Tibial artery (tissue), 4 donors: ENCODE measurements at regions not wholly inside any gene's neighbourhood (a gene's known extent, or its start where the extent isn't known, plus 50 kb on each side); places are given as distances from the start of the nearest gene placed in this dataset.

Experiments used
- DNase-seq, 2 donors: peaks; one replicate each; pipeline ENCODE4 v3.0.0-alpha.2; 2019
- H3K27ac ChIP-seq, 2 donors: fragments of 200-600 bp; sonication (generic) in 1 of 2; 1 replicate in 1 of 2; 2 replicates in 1 of 2; pipeline ENCODE4 v1.5.1; 2018 to 2019; ENCODE audit warnings: mild to moderate bottlenecking in 1 of 2
- H3K27me3 ChIP-seq, 2 donors: fragments of 200-600 bp; sonication (generic) in 1 of 2; one replicate each; pipeline versions ENCODE4 v1.5.1 to v1.6.0; 2016 to 2019
- H3K36me3 ChIP-seq, 3 donors: fragments of 200-600 bp; sonication (generic) in 2 of 3; one replicate each; pipeline ENCODE4 v1.5.1; 2016 to 2019; ENCODE audit warnings: mild to moderate bottlenecking in 2 of 3
- H3K4me1 ChIP-seq, 4 donors: fragments of 200-600 bp; sonication (generic) in 2 of 4; 1 replicate in 3 of 4; 2 replicates in 1 of 4; pipeline ENCODE4 v1.5.1; 2016 to 2019
- H3K4me3 ChIP-seq, 2 donors: fragments of 200-600 bp; sonication (generic) in 1 of 2; 1 replicate in 1 of 2; 2 replicates in 1 of 2; pipeline ENCODE4 v1.5.1; 2018 to 2019; ENCODE audit warnings: mild to moderate bottlenecking in 2 of 2
- H3K9me3 ChIP-seq, 3 donors: fragments of 200-600 bp; sonication (generic) in 1 of 3; one replicate each; pipeline ENCODE4 v1.5.1; 2016 to 2019
- intact Hi-C: fragments of 100-400 bp; cut with DNase I; formaldehyde crosslinking; loops from one replicate; pipeline ENCODE4 v1.15.0; 2023; ENCODE audit warnings: low total_unique reads
- TF ChIP-seq, protein P1 (sequence below), 2 experiments: fragments of 200-600 bp in 1 of 2; fragments of 450-650 bp in 1 of 2; IDR thresholded peaks; one replicate each; pipeline ENCODE4 v1.5.1; 2017 to 2019; ENCODE audit warnings: antibody characterized with exemption in 2 of 2, mild to moderate bottlenecking in 1 of 2, moderate library complexity in 1 of 2

DNA sequence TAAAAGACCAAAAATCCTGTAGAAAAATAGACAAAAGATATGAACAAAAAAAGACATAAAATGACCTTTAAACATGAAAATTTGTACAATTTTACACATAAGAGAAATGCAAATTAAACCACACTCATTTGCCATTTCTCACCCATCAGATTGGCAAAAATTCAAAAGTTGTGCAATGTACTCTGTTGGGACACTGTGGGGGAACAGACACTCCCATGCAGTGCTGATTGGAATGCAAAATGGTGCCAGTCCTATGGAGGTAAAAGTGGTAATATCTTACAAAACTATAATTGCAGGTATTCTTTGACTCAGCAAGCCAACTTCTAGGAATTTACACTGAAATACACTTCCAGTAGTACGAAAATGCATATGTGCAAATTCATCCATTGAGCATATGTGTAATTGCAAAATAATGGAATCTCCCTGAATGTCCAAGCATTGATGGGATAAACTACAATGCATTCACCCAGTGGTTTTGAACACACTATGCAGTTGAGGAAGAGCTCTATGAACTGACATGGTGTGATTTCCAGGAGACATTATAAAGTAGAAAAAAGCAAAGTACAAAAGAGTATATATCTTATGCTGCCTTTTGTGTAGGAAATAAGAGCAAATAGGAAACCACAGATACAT, 201.8 kb upstream of the ZNF521 start:
- no peaks in the 10 kb centered on the region for H3K27me3 ChIP-seq
- H3K4me3 ChIP-seq, result no peak overlapping the region

DNA sequence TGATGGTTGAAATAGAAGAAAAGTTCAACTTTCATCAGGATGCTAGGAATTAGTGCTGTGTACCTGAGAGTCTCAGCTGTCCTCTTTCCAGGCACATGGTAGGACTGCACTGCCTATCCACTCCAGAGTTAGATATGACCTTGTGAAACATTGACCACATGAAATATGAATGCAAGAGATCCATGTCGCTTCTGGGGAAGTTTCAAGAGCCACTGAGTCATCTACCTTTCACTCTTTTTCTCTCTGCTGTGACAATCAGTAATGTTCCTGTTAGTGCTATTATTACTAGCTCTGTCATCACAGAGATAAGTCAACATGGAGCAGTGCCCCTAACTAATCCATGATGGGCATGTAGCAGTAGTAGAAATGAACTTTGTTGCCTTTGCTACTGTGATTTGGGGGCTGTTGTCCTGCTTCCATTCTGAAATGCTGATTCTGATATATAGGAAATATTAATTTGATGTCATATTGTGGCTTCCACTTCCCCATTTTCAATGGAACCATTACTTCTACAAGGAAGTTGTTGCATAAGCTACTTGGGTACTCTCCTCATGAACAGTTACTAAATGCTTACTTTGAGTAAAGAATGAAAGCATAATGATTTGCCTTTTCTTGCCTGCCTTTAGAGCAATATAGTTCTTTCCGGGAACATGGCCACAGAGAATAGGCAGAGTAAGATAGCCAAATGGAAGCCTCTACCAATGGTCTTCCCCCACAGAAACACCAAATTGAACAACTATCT, 192.8 kb upstream of the ZNF521 start:
- Histone ChIP-seq H3K27ac (no peak overlapping the region), H3K36me3 (no peaks in the 10 kb centered on the region), H3K9me3 (no peaks in the 10 kb centered on the region), H3K4me3 (no peak overlapping the region), H3K27me3 (no peaks in the 10 kb centered on the region), H3K4me1 (no peaks in the 10 kb centered on the region)
- no peak for DNase-seq
- TF ChIP-seq, protein P1, sequence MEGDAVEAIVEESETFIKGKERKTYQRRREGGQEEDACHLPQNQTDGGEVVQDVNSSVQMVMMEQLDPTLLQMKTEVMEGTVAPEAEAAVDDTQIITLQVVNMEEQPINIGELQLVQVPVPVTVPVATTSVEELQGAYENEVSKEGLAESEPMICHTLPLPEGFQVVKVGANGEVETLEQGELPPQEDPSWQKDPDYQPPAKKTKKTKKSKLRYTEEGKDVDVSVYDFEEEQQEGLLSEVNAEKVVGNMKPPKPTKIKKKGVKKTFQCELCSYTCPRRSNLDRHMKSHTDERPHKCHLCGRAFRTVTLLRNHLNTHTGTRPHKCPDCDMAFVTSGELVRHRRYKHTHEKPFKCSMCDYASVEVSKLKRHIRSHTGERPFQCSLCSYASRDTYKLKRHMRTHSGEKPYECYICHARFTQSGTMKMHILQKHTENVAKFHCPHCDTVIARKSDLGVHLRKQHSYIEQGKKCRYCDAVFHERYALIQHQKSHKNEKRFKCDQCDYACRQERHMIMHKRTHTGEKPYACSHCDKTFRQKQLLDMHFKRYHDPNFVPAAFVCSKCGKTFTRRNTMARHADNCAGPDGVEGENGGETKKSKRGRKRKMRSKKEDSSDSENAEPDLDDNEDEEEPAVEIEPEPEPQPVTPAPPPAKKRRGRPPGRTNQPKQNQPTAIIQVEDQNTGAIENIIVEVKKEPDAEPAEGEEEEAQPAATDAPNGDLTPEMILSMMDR (IDR thresholded peaks at IDR 0.05), result no peak
- intact Hi-C loops, result no loop called here

More for the DNA sequence above, 201.8 kb upstream of the ZNF521 start:
- intact Hi-C loops, result no loop called here
- H3K4me1 ChIP-seq, result no peaks in the 10 kb centered on the region
- H3K9me3 ChIP-seq, result no peaks in the 10 kb centered on the region
- H3K27ac ChIP-seq, result no peak overlapping the region
- TF ChIP-seq, protein P1 (IDR thresholded peaks at IDR 0.05), result no peak
- H3K36me3 ChIP-seq, result no peaks in the 10 kb centered on the region
- no peak for DNase-seq

DNA sequence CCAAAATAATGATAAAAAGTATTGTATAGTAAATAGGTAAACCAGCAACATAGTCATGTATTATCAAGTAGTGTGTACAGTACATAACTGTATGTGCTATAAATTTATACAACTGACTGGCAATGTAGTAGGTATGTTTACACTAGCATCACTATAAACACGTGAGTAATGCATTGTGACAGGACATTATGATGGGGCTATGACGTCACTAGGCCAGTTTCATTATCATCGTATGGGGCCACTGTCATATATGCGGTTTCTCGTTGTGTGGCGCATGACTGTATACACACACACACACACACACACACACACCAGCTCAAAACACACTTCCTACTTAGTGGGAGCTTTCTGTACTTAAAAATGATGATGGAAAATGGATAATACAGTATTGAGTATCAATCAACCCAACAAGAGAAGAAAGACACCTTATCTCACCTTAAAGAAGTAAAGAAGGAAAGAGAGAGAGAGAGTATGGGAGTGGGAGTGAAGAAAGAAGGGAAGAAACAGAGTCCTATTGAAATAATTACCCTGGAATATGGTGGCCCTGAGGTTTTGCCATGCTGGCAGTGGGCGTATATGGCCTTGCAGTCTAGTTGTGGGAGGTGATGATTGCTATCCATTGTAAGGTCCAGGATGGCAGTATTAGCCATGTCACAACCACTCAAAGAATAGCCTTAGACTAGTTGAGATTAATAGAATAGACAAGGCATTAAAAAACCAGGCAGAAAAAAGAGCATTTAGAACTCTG, 186.4 kb upstream of the ZNF521 start:
- no peaks in the 10 kb centered on the region for H3K27me3 ChIP-seq
- intact Hi-C loops, result no loop called here
- peaks cover 0 to 2% (median 0%) of the 10 kb centered on the region in 3 donors for H3K9me3 ChIP-seq
- no peak for DNase-seq
- no peaks in the 10 kb centered on the region for H3K36me3 ChIP-seq
- TF ChIP-seq, protein P1 (IDR thresholded peaks at IDR 0.05), result no peak
- H3K4me1 ChIP-seq, result no peaks in the 10 kb centered on the region
- H3K27ac ChIP-seq, result no peak overlapping the region
- H3K4me3 ChIP-seq, result no peak overlapping the region

DNA sequence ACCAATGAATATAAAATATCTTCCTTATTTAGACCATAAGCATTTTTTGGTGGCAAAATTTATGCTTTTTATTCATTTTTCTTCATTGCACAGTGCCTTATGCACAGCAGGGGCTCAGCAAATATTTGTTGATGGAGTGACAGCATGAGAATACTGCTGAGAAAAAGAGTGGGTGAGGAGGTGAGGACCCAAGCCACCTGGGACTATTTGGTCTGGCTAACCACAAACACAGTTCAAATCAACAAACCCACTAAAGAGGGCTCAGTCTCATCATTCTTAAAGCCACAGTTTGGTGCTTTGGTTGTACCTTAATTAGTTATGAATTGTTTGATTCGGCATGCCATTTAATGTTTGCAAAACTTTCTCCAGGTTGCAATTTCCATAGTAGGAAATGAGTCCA, 183.5 kb upstream of the ZNF521 start:
- H3K36me3 ChIP-seq, result no peaks in the 10 kb centered on the region
- H3K27me3 ChIP-seq, result no peaks in the 10 kb centered on the region
- intact Hi-C loops, result no loop called here
- no peak overlapping the region for H3K4me3 ChIP-seq
- H3K27ac ChIP-seq, result no peak overlapping the region
- no peaks in the 10 kb centered on the region for H3K4me1 ChIP-seq
- TF ChIP-seq, protein P1 (IDR thresholded peaks at IDR 0.05), result no peak
- peaks cover 0 to 3% (median 0%) of the 10 kb centered on the region in 3 donors for H3K9me3 ChIP-seq
- no peak for DNase-seq

DNA sequence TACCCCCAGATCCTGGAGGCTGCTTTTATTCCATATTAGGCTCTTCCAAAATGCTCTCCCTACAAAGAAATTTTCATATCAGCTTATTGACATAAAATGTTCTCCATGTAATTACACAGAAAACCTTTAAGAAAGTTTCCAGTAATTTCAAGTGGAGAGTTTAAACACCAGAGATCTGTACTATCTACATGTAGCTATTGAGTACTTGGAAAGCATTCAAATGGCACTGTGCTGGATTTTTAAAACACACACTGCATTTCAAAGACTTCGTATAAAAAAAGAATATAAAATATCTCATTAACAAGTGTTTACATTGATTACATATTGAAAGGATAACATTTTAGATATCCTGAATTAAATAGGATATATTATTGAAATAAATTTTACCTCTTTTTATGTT, 182.4 kb upstream of the ZNF521 start:
- TF ChIP-seq, protein P1 (IDR thresholded peaks at IDR 0.05), result no peak
- H3K4me3 ChIP-seq, result no peak overlapping the region
- H3K36me3 ChIP-seq, result no peaks in the 10 kb centered on the region
- no peaks in the 10 kb centered on the region for H3K27me3 ChIP-seq
- intact Hi-C loops, result no loop called here
- H3K27ac ChIP-seq, result no peak overlapping the region
- peaks cover 0 to 3% (median 0%) of the 10 kb centered on the region in 3 donors for H3K9me3 ChIP-seq
- H3K4me1 ChIP-seq, result no peaks in the 10 kb centered on the region
- DNase-seq, result no peak
